Stimulated activated CD4-positive, alpha-beta T cell treated with anti-CD3 and anti-CD28 coated beads, Interleukin-4, amount 100 ng/mL, for 48 hours (primary cell): ENCODE measurements at regions not wholly inside any gene's neighbourhood (a gene's known extent, or its start where the extent isn't known, plus 50 kb on each side); places are given as distances from the start of the nearest gene placed in this dataset.
"Not testable (repeated sequence)": the region's sequence is repeated elsewhere in the genome, so short reads cannot be mapped to it uniquely, and the experiment has no call there.

ENCODE experiments used
- DNase-seq, 2 donors: peaks; one replicate each; pipeline ENCODE4 v3.0.0-alpha.2; 2020; ENCODE audit warnings: low read depth in 2 of 2

DNA sequence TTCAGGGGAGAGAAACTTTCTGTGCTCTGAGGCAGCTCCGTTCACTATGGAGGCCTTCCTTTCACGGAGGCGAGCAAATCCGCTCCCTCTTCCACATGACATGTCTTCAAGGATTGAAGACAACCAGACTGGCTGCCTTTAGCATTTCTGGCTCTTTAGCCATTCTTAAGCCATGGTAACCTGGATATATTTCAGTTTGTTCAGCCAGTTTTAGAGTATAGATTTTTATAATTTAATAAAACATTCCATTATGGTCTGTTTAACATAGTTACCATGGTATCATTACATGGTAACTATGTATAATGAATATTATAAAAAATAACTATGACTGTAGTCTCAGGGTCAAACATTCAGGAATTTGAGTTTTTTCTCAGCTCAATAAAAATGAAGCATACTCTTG lies 54.2 kb upstream of the NFIA start:
- no peak for DNase-seq

DNA sequence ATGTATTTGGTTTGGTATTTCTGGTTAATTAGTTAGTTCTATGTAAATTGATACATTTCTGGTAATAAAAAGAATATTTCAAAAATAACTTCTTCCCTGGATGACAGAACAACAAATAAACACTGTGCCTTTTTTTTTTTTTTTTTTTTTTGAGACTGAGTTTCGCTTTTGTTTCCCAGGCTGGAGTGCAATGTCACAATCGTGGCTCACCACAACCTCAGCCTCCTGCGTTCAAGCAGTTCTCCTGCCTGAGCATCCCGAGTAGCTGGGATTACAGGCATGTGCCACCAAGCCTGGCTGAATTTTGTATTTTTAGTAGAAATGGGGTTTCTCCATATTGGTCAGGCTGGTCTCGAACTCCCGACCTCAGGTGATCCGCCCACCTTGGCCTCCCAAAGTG lies 64.3 kb upstream of the NFIA start:
- DNase-seq: not testable (repeated sequence)

- DNase-seq: no peak
These were observed 64.7 kb upstream of the NFIA start for GRCh38 chr1:61017651-61018050.

DNA sequence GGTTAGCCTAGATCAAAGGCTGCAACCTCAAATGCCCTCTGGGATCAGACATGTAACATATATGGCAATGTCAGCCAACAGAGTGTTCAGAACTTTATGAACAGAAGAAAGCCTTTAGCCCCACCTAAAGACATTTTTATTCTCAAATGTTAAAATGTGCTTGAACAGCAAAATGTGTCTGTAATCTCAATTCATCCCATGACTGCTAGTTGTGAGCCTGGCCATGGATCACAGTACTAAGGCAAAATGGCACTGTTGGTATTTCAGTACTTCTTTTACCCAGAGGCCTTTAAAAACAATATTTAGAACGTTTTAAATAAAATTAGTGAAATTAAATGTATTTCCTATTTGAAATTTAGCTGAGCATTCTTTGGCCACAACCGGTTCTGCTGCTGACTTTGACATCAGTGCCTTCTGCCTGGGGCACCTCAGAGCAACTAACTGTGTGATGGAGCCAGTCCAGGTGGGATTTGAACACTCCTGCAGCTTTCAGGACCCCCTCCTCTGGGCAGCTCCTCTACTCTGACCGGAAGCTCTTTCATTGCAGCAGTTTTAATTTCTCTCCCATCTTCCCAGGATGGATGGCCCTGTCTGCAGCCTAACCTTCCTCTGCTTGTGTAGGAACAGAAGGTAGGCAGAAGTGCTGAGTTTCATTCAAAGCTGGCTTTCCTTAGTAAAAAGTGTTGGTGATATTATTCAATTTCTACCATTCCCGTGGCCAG lies 68.3 kb upstream of the NFIA start:
- no peak for DNase-seq

DNA sequence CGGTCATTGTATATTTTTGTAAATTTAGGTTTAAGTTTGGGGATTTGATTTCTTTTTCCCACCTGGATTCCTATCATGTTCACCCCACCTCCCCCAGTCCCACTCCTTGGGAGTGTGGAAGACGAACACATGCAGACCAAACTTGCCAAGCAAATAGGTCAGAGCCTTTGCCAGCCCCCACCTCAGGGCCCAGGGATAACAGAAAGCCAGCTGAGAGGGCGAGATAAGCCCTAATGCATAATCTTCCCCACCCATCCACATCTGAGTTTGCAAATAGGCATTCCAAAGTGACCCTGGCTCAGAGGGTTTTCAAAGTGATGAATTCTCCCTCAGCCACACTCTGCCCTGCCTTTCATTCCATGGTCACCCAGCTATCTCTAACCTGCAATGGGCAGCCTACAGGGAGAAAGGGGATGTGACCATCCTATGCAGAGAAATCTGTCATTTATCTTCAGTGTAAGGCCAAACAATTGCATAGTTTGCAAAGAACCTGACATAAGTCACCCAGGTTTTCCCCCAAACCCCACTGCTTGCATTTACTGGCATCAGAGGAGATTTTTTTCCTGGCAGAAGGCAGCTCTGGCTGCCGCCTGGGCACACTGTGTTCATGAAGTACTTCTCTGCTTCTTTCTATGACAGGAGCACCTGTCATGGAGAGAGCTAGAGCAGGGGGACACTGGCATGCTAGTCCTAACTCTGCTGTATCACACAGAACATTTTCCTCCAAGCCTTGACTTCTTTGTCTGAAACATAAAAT lies 69.0 kb upstream of the NFIA start:
- DNase-seq: no peak

- DNase-seq: no peak
These were observed 70.0 kb upstream of the NFIA start for GRCh38 chr1:61012341-61012761.

- DNase-seq: no peak
These were observed 70.6 kb upstream of the NFIA start for GRCh38 chr1:61011561-61012263.

- DNase-seq: no peak
These were observed 74.6 kb upstream of the NFIA start for GRCh38 chr1:61007534-61008364.

GRCh38 chr1:61005614-61006580 lies 76.5 kb upstream of the NFIA start:
- no peak for DNase-seq

DNA sequence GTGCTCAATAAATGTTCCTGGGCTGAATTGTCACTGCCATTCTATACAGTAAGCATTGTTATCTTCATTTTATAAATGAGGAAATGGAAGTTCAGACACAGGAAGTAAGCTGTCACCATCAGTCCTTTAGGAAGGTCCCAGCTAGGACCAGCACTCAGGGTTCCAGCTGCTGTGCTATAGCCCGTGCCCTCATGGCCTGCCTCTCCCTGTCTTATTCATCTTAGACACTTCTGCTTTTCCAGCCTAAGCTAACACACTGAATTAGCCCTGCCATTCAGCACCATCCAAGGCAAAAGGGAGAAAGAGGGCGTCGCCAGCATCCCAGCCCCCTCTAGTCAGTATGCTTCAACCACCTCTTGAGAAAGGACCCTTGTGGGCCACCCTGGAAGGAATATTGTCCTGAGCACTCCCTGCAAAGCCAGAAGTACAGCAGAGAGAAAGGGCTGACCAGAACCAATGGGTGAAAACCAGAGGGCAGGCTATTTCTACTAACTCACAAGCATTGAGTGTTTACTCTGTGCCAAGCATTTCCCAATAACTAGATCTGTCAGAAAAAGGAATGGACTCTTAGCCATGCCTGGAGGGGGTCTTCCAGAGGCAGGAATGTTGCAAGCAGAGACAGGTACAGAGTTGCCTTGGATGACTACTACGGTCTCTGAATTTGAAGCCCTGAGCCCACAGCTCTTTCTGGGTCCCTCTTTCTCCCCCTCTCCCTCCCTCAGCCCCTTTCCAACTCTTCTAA lies 77.9 kb upstream of the NFIA start:
- no peak for DNase-seq

- DNase-seq: no peak
These were observed 82.0 kb upstream of the NFIA start for GRCh38 chr1:61000327-61000726.

GRCh38 chr1:60998786-60999185 lies 83.6 kb upstream of the NFIA start:
- DNase-seq: no peak

GRCh38 chr1:60994828-60995492 lies 87.4 kb upstream of the NFIA start:
- DNase-seq: no peak

DNA sequence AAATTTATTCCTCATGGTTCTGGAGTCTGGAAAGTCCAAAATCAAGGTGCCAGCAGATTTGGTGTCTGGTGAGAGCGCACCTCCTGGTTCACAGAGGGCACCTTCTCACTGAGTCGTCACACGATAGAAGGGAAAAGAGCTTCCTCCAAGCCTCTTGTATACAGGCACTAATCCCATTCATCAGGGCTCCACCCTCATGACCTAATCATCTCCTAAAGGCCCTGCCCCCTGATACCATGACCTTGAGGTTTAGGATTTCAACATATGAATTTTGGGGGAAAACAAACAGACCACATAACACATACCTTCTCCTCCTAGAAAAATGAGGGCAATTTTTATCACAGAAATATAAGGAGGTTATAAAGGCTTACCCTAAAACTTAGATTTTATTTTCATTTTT lies 88.0 kb upstream of the NFIA start:
- no peak for DNase-seq

- DNase-seq: no peak
These were observed 90.2 kb upstream of the NFIA start for GRCh38 chr1:60992165-60992564.

GRCh38 chr1:60990714-60991090 lies 91.7 kb upstream of the NFIA start:
- no peak for DNase-seq

GRCh38 chr1:60989749-60990713 lies 92.3 kb upstream of the NFIA start:
- DNase-seq: no peak

DNA sequence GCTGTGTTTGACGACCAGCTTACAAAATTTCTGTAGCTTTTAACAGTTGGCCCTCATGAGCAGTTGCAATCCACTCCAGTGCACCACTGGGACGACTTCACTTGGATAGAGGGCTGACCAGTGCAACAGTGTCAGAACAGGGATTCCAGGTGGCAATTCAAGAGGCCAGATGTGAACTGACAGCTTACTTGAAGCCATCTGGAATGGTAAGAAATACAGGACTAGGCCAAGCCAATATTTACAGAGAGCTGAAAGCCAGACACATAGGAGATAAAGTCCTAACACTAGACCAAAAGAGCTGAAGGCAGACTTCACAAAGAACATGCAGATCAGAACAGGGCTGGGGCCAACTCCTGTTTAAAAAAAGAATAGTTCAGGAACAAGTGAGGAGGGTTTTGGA lies 93.5 kb upstream of the NFIA start:
- DNase-seq: no peak
